H1 (cell line): ENCODE measurements at regions not wholly inside any gene's neighbourhood (a gene's known extent, or its start where the extent isn't known, plus 50 kb on each side); places are given as distances from the start of the nearest gene placed in this dataset.

Experiments used
- CTCF ChIA-PET: fragments of 300-600 bp; sonication (Branson Sonifier 250); formaldehyde crosslinking; loops from one replicate; lab custom pipeline; 2021; ENCODE audit not compliant: partially characterized antibody; lab: Charles Lee
- POLR2A ChIA-PET: fragments of 300-600 bp; sonication (Branson Sonifier 250); formaldehyde crosslinking; loops from one replicate; lab custom pipeline; 2021; ENCODE audit warnings: inconsistent platforms; ENCODE audit not compliant: partially characterized antibody; lab: Charles Lee
- DNase-seq, 2 experiments: peaks; one replicate each; pipeline versions ENCODE4 v3.0.0 to v3.0.0-alpha.2; 2010 to 2022; ENCODE audit warnings: low spot score in 2 of 2, low read depth in 1 of 2, mixed read lengths in 1 of 2
- FAIRE-seq: peaks from 2 replicates; lab custom pipeline; 2011; peaks lifted over from hg19 to GRCh38; lab: Jason Lieb, UNC
- H2AFZ ChIP-seq: 2 replicates; pipeline ENCODE4 v1.8.1; 2012; ENCODE audit warnings: low read length, inconsistent platforms
- H2AK5ac ChIP-seq: 2 replicates; pipeline ENCODE4 v1.6.1; 2013; ENCODE audit warnings: low read depth, low read length
- H2BK120ac ChIP-seq: replicated peaks from 2 replicates; pipeline ENCODE3; 2013; ENCODE audit warnings: low read depth, low read length, inconsistent platforms
- H2BK12ac ChIP-seq: 2 replicates; pipeline ENCODE4 v1.6.1; 2013; ENCODE audit warnings: low read depth, low read length
- H2BK15ac ChIP-seq: 2 replicates; pipeline ENCODE4 v1.6.1; 2013; ENCODE audit warnings: low read length
- H2BK20ac ChIP-seq: 2 replicates; pipeline ENCODE4 v1.6.1; 2013; ENCODE audit warnings: low read length
- H2BK5ac ChIP-seq: 2 replicates; pipeline ENCODE4 v1.6.1; 2013; ENCODE audit warnings: low read depth, low read length
- H3K14ac ChIP-seq: 2 replicates; pipeline ENCODE4 v1.6.1; 2013; ENCODE audit warnings: inconsistent platforms; ENCODE audit not compliant: insufficient read length
- H3K18ac ChIP-seq: 2 replicates; pipeline ENCODE4 v1.6.1; 2013; ENCODE audit warnings: low read length; ENCODE audit errors: extremely low read depth
- H3K23ac ChIP-seq: 2 replicates; pipeline ENCODE4 v1.6.1; 2013; ENCODE audit warnings: inconsistent platforms; ENCODE audit not compliant: insufficient read length
- H3K23me2 ChIP-seq: 2 replicates; pipeline ENCODE4 v1.6.1; 2013; ENCODE audit warnings: low read depth, low read length
- H3K27ac ChIP-seq: 2 replicates; pipeline ENCODE4 v1.6.1; 2011; ENCODE audit warnings: low read depth, low read length, inconsistent platforms
- H3K27me3 ChIP-seq, 4 experiments: replicated peaks in 1 of 4; 1 replicate in 1 of 4; 2 replicates in 3 of 4; pipeline versions ENCODE4 v1.6.1 to v1.8.1; 2011 to 2013; ENCODE audit warnings: low read length in 3 of 4, mild to moderate bottlenecking in 3 of 4, inconsistent platforms in 2 of 4, mixed read lengths in 2 of 4, moderate library complexity in 1 of 4; ENCODE audit not compliant: control insufficient read depth in 3 of 4, insufficient read depth in 3 of 4; ENCODE audit errors: extremely low read depth in 1 of 4
- H3K36me3 ChIP-seq, 4 experiments: 2 replicates each; pipeline versions ENCODE4 v1.6.1 to v1.8.1; 2011 to 2013; ENCODE audit warnings: mild to moderate bottlenecking in 4 of 4, low read length in 3 of 4, moderate library complexity in 2 of 4, control low read depth in 1 of 4, inconsistent platforms in 1 of 4; ENCODE audit not compliant: insufficient read depth in 4 of 4, control insufficient read depth in 2 of 4
- H3K4ac ChIP-seq: replicated peaks from 2 replicates; pipeline ENCODE3; 2013; ENCODE audit warnings: low read length, low read depth, mixed read lengths, inconsistent platforms; ENCODE audit not compliant: insufficient read length
- H3K4me1 ChIP-seq, 4 experiments: replicated peaks in 1 of 4; 1 replicate in 1 of 4; 2 replicates in 3 of 4; pipeline versions ENCODE4 v1.6.1 to v1.8.1; 2011 to 2013; ENCODE audit warnings: low read length in 3 of 4, inconsistent platforms in 2 of 4, mixed read lengths in 1 of 4; ENCODE audit not compliant: insufficient read depth in 4 of 4, control insufficient read depth in 3 of 4
- H3K4me2 ChIP-seq, 2 experiments: 2 replicates each; pipeline versions ENCODE4 v1.6.1 to v1.8.1; 2011 to 2013; ENCODE audit warnings: low read depth in 2 of 2, low read length in 2 of 2, control low read depth in 1 of 2, inconsistent platforms in 1 of 2, mild to moderate bottlenecking in 1 of 2; ENCODE audit not compliant: insufficient read depth in 1 of 2
- H3K4me3 ChIP-seq, 4 experiments: fragments of 200-600, 300-600 bp in 1 of 4; sonication (generic), shearing (Covaris generic), sonication (Bioruptor Twin) in 1 of 4; 2 replicates each; pipeline versions ENCODE4 v1.5.1 to v1.8.1; 2011 to 2016; ENCODE audit warnings: low read length in 4 of 4, low read depth in 3 of 4, control low read depth in 2 of 4, inconsistent platforms in 2 of 4, mild to moderate bottlenecking in 2 of 4, mixed read lengths in 1 of 4, moderate library complexity in 1 of 4; ENCODE audit not compliant: insufficient read depth in 2 of 4; ENCODE audit errors: extremely low read depth in 1 of 4
- H3K56ac ChIP-seq: replicated peaks from 2 replicates; pipeline ENCODE3; 2013; ENCODE audit warnings: low read depth, mild to moderate bottlenecking, mixed read lengths, low read length, inconsistent platforms; ENCODE audit not compliant: insufficient read length
- H3K79me1 ChIP-seq: 2 replicates; pipeline ENCODE4 v1.6.1; 2013; ENCODE audit warnings: low read depth, low read length, control low read depth
- H3K79me2 ChIP-seq, 2 experiments: 2 replicates each; pipeline versions ENCODE4 v1.6.1 to v1.8.1; 2012 to 2013; ENCODE audit warnings: low read length in 2 of 2, mild to moderate bottlenecking in 2 of 2, inconsistent platforms in 1 of 2; ENCODE audit not compliant: insufficient read depth in 2 of 2, control insufficient read depth in 1 of 2
- H3K9ac ChIP-seq, 4 experiments: replicated peaks in 1 of 4; 1 replicate in 1 of 4; 2 replicates in 3 of 4; pipeline versions ENCODE4 v1.6.1 to v1.8.1; 2011 to 2013; ENCODE audit warnings: low read depth in 3 of 4, low read length in 3 of 4, control low read depth in 2 of 4, mild to moderate bottlenecking in 2 of 4, moderate library complexity in 2 of 4, inconsistent platforms in 1 of 4; ENCODE audit errors: extremely low read depth in 1 of 4
- H3K9me3 ChIP-seq, 2 experiments: 2 replicates each; pipeline versions ENCODE4 v1.6.1 to v1.8.1; 2012 to 2013; ENCODE audit warnings: mild to moderate bottlenecking in 2 of 2, moderate library complexity in 2 of 2, control low read depth in 1 of 2, inconsistent platforms in 1 of 2, low read depth in 1 of 2, low read length in 1 of 2, mixed read lengths in 1 of 2; ENCODE audit not compliant: insufficient read depth in 2 of 2
- H4K20me1 ChIP-seq, 2 experiments: replicated peaks in 1 of 2; 2 replicates each; pipeline versions ENCODE3 to v1.8.1; 2011 to 2013; ENCODE audit warnings: inconsistent platforms in 2 of 2, low read length in 2 of 2, mild to moderate bottlenecking in 1 of 2; ENCODE audit not compliant: insufficient read depth in 2 of 2, control insufficient read depth in 1 of 2
- H4K5ac ChIP-seq: 2 replicates; pipeline ENCODE4 v1.6.1; 2013; ENCODE audit warnings: low read length, low read depth, mixed read lengths, inconsistent platforms; ENCODE audit not compliant: insufficient read length
- H4K8ac ChIP-seq: 2 replicates; pipeline ENCODE4 v1.8.0; 2013; ENCODE audit warnings: mild to moderate bottlenecking, moderate library complexity, low read length, inconsistent platforms; ENCODE audit not compliant: insufficient read depth; ENCODE audit errors: extremely low read depth
- H4K91ac ChIP-seq: replicated peaks from 2 replicates; pipeline ENCODE3; 2013; ENCODE audit warnings: low read length, mixed read lengths, inconsistent platforms; ENCODE audit not compliant: insufficient read length
- RAD21 ChIP-seq, 2 experiments: IDR thresholded peaks in 1 of 2; conservative IDR thresholded peaks in 1 of 2; 2 replicates each; pipeline ENCODE4 v1.6.1; 2011; ENCODE audit warnings: low read depth in 2 of 2, low read length in 2 of 2, improper control_type of control experiment in 1 of 2, inconsistent platforms in 1 of 2, mild to moderate bottlenecking in 1 of 2, moderate library complexity in 1 of 2
- SIRT6 ChIP-seq: IDR thresholded peaks from one replicate; pipeline ENCODE4 v1.7.1; 2012; ENCODE audit warnings: low read length, inconsistent platforms
- WGBS, 2 experiments: shearing (Covaris generic) in 1 of 2; methylation state at CpG; one replicate each; pipeline versions ENCODE4 v1.1.6 to v1.1.7; 2013 to 2015; ENCODE audit warnings: low lambda C conversion rate in 2 of 2, mixed read lengths in 2 of 2, inconsistent platforms in 1 of 2, low coverage in 1 of 2, missing lambda C conversion rate in 1 of 2; ENCODE audit not compliant: insufficient replicate concordance in 2 of 2, insufficient coverage in 1 of 2, insufficient read length in 1 of 2; ENCODE audit errors: extremely low coverage in 1 of 2, missing lambda C conversion rate in 1 of 2; 5-methylcytosine and 5-hydroxymethylcytosine counted together

DNA sequence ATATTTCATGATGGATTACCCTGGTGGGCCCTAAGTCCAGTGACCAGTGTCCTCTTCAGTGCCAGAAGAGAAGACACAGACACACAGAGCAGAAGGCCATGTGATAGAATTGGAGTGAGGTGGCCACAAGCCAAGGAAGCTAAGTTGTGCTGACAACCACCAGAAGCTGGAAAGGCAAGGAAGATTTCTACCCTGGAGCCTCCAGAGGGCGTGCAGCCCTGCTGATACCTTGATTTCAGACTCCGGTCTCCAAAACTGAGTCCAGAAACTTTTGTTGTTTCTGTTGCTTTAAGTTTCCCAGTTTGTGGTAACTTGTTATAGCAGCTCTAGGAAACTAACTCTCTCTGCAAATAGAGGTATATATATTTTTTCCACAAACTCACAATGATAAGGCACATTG, 396.6 kb upstream of the ASIC2 start:
- H2BK12ac ChIP-seq, result no peak overlapping the region
- CTCF ChIA-PET, result interaction anchor here (0.8 to 1.3 kb wide), 7 partner anchors 9 to 37 kb away, joined by 3 to 4 read pairs (median 3); no protein-coding TSS in a partner anchor
- WGBS, 2 experiments, result 80% methylated on average over 2 of the region's 2 CpGs; no CpG with 5 or more reads in 1 of the 2 experiments
- H2BK120ac ChIP-seq, result no peak overlapping the region
- H2BK5ac ChIP-seq, result no peak overlapping the region
- H4K20me1 ChIP-seq, result no peaks in the 10 kb centered on the region
- H4K8ac ChIP-seq, result no peak overlapping the region
- no peak overlapping the region for H3K4me2 ChIP-seq
- H3K79me1 ChIP-seq, result no peaks in the 10 kb centered on the region
- no peak overlapping the region for H2AK5ac ChIP-seq
- no peak overlapping the region for H2BK15ac ChIP-seq
- no peaks in the 10 kb centered on the region for H3K23me2 ChIP-seq
- H3K9me3 ChIP-seq, result 0 out of 4 replicates have a peak, but pooled peaks cover 0 to 3% of the 10 kb centered on the region in 2 experiments
- no peak overlapping the region for H3K4me3 ChIP-seq
- TF ChIP-seq SIRT6, result no peak
- TF ChIP-seq RAD21 (IDR thresholded peaks at IDR 0.05 in 1 of 2, conservative IDR thresholded peaks at IDR 0.05 in 1 of 2; ENCODE audit: low read depth in 2 of 2, low read length in 2 of 2), result 0 out of 4 replicates have a peak, but pooled peaks have one; percentile 2
- no peak overlapping the region for H4K5ac ChIP-seq
- H3K79me2 ChIP-seq, result no peaks in the 10 kb centered on the region
- H3K27ac ChIP-seq, result no peak overlapping the region
- H4K91ac ChIP-seq, result no peak overlapping the region
- H3K56ac ChIP-seq, result no peak overlapping the region
- H2BK20ac ChIP-seq, result no peak overlapping the region
- no peak overlapping the region for H3K9ac ChIP-seq
- H3K23ac ChIP-seq, result no peak overlapping the region
- H3K36me3 ChIP-seq, result no peaks in the 10 kb centered on the region
- no peaks in the 10 kb centered on the region for H3K4me1 ChIP-seq
- no peak overlapping the region for H3K18ac ChIP-seq
- POLR2A ChIA-PET, result no interaction called here
- FAIRE-seq, result no peak
- peaks cover 0 to 1% (median 0%) of the 10 kb centered on the region in 4 experiments; a peak in 1 of 7 replicates for H3K27me3 ChIP-seq
- H3K4ac ChIP-seq, result no peak overlapping the region
- no peak overlapping the region for H2AFZ ChIP-seq
- no peak overlapping the region for H3K14ac ChIP-seq
- DNase-seq, result no peak
